ENCODE measurements at regions not wholly inside any gene's neighbourhood (a gene's known extent, or its start where the extent isn't known, plus 50 kb on each side); places are given as distances from the start of the nearest gene placed in this dataset.

DNA sequence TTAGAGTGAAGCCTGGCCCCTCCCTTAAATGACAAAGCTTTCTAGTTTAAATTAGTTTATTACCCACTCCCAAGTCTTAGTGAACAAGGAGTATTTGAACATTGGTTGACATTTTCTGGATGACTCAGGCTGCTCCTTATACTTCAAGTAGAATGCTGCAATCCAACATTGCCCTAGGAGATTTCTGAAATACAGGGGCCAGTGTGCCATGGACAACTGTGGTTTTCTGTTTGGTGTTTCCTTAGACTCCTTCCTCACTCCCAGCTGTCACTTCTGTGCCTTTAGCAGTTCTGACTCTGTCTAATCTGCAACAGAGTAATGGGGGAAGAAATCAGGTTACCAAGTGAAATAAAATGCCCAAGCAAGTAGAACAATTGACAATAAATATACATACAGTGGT is 116.1 kb upstream of the P2RY1 start:
- BruUV-seq (replicated peaks): no TSS peak
- ChIA-PET POLR2A (no interaction called here), CTCF (interaction anchor here (1.7 kb wide), 1 partner anchor 9 kb away, joined by 4 read pairs; no protein-coding TSS in a partner anchor)
- Histone ChIP-seq H3K9me3 (replicated peaks; ENCODE audit: control insufficient read depth, insufficient read depth, low read length) (no peaks in the 10 kb centered on the region), H4K20me1 (replicated peaks; ENCODE audit: control insufficient read depth, extremely low read depth, insufficient read depth, low read length) (no peaks in the 10 kb centered on the region), H2AFZ (ENCODE audit: low read depth, low read length) (no peak overlapping the region), H3K9ac (replicated peaks; ENCODE audit: extremely low read depth, insufficient read depth, low read length) (no peak overlapping the region), H3K4me3 (replicated peaks in 1 of 3; ENCODE audit: insufficient read depth in 1 of 3, low read depth in 1 of 3, low read length in 3 of 3) (no peak overlapping the region), H3K79me2 (ENCODE audit: control insufficient read depth, insufficient read depth, low read length) (no peaks in the 10 kb centered on the region), H3K36me3 (ENCODE audit: control insufficient read depth in 2 of 2, extremely low read depth in 1 of 2, insufficient read depth in 2 of 2, low read length in 2 of 2) (no peaks in the 10 kb centered on the region), H3K27me3 (ENCODE audit: control insufficient read depth in 2 of 2, insufficient read depth in 2 of 2, low read length in 2 of 2) (no peaks in the 10 kb centered on the region), H3K27ac (ENCODE audit: insufficient read depth, low read depth, low read length) (no peak overlapping the region), H3K9me1 (replicated peaks; ENCODE audit: control insufficient read depth, extremely low read depth, insufficient read depth, low read length) (no peaks in the 10 kb centered on the region), H3K4me1 (ENCODE audit: control insufficient read depth, extremely low read depth, insufficient read depth, low read length) (no peaks in the 10 kb centered on the region), H3K4me2 (ENCODE audit: insufficient read depth, low read length) (no peak overlapping the region)
- TF ChIP-seq MYC (IDR thresholded peaks at IDR 0.05; ENCODE audit: low read depth, low read length) (no peak), EZH2 (IDR thresholded peaks at IDR 0.05; ENCODE audit: borderline replicate concordance, low read depth, low read length, severe bottlenecking) (no peak), JUN (IDR thresholded peaks at IDR 0.05; ENCODE audit: borderline replicate concordance, insufficient read depth, insufficient read length, low read depth) (no peak), POLR2A (IDR thresholded peaks at IDR 0.05; ENCODE audit: low read depth, low read length) (no peak), FOS (IDR thresholded peaks at IDR 0.05; ENCODE audit: borderline replicate concordance, insufficient read depth, low read length) (no peak), POLR2AphosphoS5 (IDR thresholded peaks at IDR 0.05; ENCODE audit: insufficient read depth, low read depth, low read length) (no peak), MAX (IDR thresholded peaks at IDR 0.05; ENCODE audit: insufficient read depth, insufficient read length) (no peak), GATA2 (IDR thresholded peaks at IDR 0.05; ENCODE audit: insufficient read depth, insufficient read length, low read depth, low read length) (no peak)
- TF ChIP-seq, protein P1, sequence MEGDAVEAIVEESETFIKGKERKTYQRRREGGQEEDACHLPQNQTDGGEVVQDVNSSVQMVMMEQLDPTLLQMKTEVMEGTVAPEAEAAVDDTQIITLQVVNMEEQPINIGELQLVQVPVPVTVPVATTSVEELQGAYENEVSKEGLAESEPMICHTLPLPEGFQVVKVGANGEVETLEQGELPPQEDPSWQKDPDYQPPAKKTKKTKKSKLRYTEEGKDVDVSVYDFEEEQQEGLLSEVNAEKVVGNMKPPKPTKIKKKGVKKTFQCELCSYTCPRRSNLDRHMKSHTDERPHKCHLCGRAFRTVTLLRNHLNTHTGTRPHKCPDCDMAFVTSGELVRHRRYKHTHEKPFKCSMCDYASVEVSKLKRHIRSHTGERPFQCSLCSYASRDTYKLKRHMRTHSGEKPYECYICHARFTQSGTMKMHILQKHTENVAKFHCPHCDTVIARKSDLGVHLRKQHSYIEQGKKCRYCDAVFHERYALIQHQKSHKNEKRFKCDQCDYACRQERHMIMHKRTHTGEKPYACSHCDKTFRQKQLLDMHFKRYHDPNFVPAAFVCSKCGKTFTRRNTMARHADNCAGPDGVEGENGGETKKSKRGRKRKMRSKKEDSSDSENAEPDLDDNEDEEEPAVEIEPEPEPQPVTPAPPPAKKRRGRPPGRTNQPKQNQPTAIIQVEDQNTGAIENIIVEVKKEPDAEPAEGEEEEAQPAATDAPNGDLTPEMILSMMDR (IDR thresholded peaks at IDR 0.05; ENCODE audit: extremely low read depth in 1 of 2, insufficient read depth in 1 of 2, low read depth in 1 of 2, low read length in 2 of 2): no peak
- FAIRE-seq (no peak), DNase-seq (ENCODE audit: low read depth, low spot score) (no peak)
- intact Hi-C loops (cut with micrococcal nuclease): no loop called here
- dilution Hi-C loops (cut with MboI; ENCODE audit: extremely low pct_ligation_motif_present, low sequenced_read_pairs): no loop called here

Data from endothelial cell of umbilical vein (primary cell).